ENCODE measurements at regions not wholly inside any gene's neighbourhood (a gene's known extent, or its start where the extent isn't known, plus 50 kb on each side); places are given as distances from the start of the nearest gene placed in this dataset.

DNA sequence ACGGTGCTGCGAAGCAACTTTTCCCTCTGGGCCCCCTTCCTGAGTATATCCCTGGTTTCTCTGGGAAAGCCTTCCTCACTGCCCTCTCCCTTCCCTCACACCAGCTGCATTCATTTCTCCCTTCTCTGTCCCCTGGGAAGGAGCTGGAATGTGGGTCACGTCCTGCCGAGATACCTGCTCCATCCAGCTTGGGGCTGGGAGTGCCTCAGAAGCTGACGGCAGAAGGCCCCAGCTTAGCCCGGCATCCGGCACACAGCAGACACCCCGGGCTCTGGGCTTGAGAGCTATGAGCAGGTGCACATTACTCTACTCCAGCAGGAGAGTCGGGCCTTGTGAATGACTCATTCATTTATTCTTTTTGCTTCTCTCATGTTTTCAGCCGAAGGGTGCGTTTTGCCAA lies 170.6 kb downstream of the TEX29 start:
- TF ChIP-seq, protein P1, sequence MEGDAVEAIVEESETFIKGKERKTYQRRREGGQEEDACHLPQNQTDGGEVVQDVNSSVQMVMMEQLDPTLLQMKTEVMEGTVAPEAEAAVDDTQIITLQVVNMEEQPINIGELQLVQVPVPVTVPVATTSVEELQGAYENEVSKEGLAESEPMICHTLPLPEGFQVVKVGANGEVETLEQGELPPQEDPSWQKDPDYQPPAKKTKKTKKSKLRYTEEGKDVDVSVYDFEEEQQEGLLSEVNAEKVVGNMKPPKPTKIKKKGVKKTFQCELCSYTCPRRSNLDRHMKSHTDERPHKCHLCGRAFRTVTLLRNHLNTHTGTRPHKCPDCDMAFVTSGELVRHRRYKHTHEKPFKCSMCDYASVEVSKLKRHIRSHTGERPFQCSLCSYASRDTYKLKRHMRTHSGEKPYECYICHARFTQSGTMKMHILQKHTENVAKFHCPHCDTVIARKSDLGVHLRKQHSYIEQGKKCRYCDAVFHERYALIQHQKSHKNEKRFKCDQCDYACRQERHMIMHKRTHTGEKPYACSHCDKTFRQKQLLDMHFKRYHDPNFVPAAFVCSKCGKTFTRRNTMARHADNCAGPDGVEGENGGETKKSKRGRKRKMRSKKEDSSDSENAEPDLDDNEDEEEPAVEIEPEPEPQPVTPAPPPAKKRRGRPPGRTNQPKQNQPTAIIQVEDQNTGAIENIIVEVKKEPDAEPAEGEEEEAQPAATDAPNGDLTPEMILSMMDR (IDR thresholded peaks at IDR 0.05): no peak
- TF ChIP-seq SIN3A (IDR thresholded peaks at IDR 0.05; ENCODE audit: borderline replicate concordance, low read depth, low read length): no peak
- no peak for TF ChIP-seq TAF1 (IDR thresholded peaks at IDR 0.05; ENCODE audit: borderline replicate concordance, low read depth, low read length)
- TF ChIP-seq EZH2phosphoT487 (IDR thresholded peaks at IDR 0.05; ENCODE audit: borderline replicate concordance, low read depth): no peak
- no peak for TF ChIP-seq YY1 (IDR thresholded peaks at IDR 0.05; ENCODE audit: low read depth)
- no peak for TF ChIP-seq CHD2 (IDR thresholded peaks at IDR 0.05; ENCODE audit: low read length, partially characterized antibody)
- TF ChIP-seq RXRA (IDR thresholded peaks at IDR 0.05; ENCODE audit: borderline replicate concordance, low read depth): no peak
- TF ChIP-seq EP300 (IDR thresholded peaks at IDR 0.05; ENCODE audit: borderline replicate concordance in 1 of 2, low read depth in 1 of 2, low read length in 1 of 2): no peak
- TF ChIP-seq MXI1 (IDR thresholded peaks at IDR 0.05; ENCODE audit: low read depth, low read length): no peak
- TF ChIP-seq RFX5 (IDR thresholded peaks at IDR 0.05; ENCODE audit: low read length): no peak
- no peak for TF ChIP-seq USF2 (IDR thresholded peaks at IDR 0.05; ENCODE audit: borderline replicate concordance, low read depth, low read length)
- TF ChIP-seq RCOR1 (IDR thresholded peaks at IDR 0.05; ENCODE audit: low read length): no peak
- no peak for TF ChIP-seq RAD21 (IDR thresholded peaks at IDR 0.05; ENCODE audit: low read length)
- no peak for TF ChIP-seq ELF1 (IDR thresholded peaks at IDR 0.05)

Data from SK-N-SH (cell line).